Middle frontal gyrus (tissue), 1 donor: ENCODE measurements at regions not wholly inside any gene's neighbourhood (a gene's known extent, or its start where the extent isn't known, plus 50 kb on each side); places are given as distances from the start of the nearest gene placed in this dataset.
"Not testable (repeated sequence)": the region's sequence is repeated elsewhere in the genome, so short reads cannot be mapped to it uniquely, and the experiment has no call there.

Experiments
- DNase-seq: peaks from one replicate; pipeline ENCODE4 v3.0.0-alpha.2; 2015; ENCODE audit warnings: low spot score; ENCODE audit errors: extremely low spot score

DNA sequence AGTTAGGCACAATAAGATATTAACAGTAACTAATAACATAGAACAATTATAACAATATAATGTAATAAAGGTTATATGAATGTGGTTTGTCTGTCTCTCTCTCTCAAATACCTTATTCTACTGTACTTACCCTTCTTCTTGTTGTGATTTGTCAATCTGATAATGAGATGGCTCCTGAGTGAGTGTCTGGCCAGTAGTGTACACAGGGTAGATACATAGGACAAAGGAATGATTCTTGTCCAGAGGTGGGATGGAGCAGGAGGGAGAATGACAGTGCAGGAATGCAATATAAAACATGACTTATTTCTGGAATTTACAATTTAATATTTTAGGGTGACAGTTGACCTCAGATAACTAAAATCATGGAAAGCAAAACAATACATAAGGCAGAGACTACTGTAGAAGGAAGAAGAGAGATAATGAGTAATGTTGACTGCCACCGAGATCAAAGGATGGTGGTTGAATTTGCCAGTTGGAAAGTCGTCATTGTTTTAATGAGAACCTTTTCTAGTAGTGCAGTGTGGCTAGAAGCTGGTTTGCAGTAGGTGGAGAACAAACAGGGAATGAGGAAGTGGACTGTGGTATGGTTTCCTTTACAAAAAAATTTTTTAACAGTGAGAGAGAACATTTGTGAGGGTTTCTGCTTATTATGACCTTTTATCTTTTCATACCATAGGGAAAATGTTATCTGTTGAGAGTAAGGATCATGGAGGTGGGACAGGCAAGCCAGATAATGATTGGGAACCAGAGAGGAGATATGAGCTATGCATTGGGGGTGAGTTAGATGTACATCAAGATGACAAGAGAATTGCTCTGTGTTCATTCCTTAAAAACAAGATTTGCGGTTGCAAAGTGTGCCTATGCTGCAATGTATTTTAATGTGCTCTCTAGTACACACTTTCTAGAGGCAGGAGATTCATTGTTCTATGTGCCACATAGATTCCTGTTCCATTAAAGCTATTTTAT is 458.3 kb downstream of the BTG1 start:
- DNase-seq, result no peak

DNA sequence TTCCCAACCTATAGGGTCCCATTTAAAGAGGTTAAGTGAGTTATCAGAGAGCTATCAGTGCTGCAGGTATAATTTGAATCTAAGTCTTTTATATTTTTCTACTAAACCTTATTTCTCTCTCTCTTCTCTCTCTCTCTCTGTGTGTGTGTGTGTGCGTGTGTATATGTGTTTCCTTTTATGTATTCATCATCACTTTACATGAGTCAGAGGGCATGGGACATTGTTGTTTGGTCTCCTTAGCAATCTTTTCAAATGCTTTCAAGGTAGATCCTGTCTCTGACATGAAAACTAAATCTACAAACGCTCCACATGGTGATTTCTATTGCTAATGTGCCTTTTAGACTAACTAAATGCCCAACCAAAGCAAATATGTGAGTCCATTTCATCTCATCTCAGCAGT is 459.7 kb downstream of the BTG1 start:
- DNase-seq, result no peak

DNA sequence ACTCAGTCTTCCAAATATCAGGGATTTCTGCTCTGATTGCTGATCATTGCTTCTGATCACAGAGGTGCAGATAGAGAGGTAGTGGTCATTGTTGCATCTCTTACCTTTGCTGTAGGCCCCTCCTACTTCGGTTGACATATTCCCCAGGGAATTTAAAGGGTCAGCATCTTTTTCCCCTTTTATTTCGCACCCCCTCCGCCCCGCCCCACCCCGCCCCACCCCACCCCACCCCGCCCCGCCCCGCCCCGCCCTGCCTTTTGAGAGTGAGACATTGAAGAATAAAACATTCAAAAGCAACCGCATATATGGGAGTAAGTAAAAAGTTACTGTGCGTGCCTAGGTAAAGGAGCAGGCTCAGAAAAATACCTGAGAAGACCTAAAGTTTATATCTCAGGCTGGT is 463.9 kb downstream of the BTG1 start:
- DNase-seq, result no peak

- no peak for DNase-seq
Measured at GRCh38 chr12:91680864-91681263, 464.8 kb downstream of the BTG1 start.

- DNase-seq, result no peak
Measured at GRCh38 chr12:91677556-91677955, 468.1 kb downstream of the BTG1 start.

DNA sequence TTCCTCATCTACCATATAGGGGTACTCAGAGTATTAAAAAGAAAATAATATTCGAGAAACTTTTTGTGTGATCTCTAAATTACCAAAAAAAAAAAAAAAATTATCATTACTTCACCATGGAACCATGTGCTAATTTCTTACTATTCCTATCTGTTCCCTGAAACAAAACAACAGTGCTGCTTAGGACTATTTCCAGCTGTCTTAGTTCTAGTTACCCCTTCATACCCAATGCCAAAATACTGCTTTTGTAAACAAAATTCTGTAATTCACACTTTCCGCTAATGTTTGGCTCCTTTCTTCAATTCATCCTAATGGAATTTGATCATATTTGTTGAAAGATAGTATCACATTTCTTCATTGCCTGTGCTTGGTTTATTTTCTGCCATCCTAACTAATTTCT is 470.2 kb downstream of the BTG1 start:
- DNase-seq, result no peak

GRCh38 chr12:91672130-91672529 is 473.5 kb downstream of the BTG1 start:
- DNase-seq, result no peak

DNA sequence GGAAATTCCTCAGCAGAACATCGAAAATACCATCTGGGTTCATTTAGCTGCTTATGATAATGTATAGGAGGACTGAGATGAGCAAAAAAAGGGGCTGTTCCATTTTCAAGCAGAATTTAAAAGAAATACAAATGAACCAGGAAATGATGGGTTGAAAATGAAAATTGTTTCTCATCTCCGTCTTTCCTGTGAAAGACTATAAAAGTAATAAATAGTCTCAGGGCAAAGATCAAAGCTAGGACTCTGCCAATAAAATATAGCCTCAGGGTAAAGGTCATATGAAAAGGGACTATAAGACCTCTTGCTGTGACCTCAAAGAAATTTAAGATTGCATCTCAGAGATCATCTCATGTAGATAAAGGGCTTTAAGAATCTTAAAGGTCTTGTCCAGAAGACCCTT is 478.0 kb downstream of the BTG1 start:
- DNase-seq, result no peak

DNA sequence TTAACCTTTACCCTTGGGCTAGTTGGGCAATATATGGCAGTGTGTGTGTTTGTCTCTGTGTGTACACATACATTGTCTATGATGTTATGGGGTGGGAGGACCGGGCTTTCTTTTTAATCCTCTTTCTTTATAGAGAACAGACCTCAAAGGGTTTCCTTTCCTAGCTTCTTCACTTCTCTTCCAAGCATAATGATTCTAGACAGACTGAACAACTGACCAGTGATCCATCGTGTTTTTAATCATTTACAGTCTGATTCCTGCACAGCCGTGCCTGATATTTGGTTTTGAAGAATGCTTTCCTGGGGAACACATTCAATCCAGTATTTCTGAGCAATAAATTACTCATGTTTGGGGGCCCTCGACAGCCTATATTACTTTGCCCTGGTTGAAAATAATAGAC is 481.1 kb upstream of the DCN start:
- no peak for DNase-seq

GRCh38 chr12:91663310-91663709 is 480.7 kb upstream of the DCN start:
- no peak for DNase-seq

GRCh38 chr12:91662021-91662420 is 479.4 kb upstream of the DCN start:
- no peak for DNase-seq

GRCh38 chr12:91657032-91657431 is 474.4 kb upstream of the DCN start:
- DNase-seq, result no peak

- no peak for DNase-seq
Measured at GRCh38 chr12:91655966-91656365, 473.3 kb upstream of the DCN start.

- no peak for DNase-seq
Measured at GRCh38 chr12:91654087-91654486, 471.5 kb upstream of the DCN start.

GRCh38 chr12:91651728-91652127 is 469.1 kb upstream of the DCN start:
- DNase-seq, result no peak

DNA sequence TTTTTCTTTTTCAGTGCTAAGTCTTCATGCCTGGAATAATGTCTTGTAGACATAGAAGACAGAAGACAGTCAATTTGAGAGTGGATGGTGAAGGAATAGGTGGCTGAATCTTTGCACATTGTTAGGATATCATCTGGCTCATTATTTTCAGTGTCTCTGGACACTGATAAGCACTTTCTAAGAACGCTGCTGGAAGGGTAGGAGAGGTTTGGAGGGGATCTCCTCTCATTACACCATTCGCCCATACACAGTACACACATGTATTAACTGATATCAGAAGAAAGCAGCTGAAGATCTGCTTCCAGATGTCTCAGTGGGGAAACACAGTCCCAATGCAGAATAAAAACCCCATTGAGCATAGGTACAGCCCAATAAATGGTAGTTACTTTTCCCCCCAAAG is 461.1 kb upstream of the DCN start:
- DNase-seq, result no peak

DNA sequence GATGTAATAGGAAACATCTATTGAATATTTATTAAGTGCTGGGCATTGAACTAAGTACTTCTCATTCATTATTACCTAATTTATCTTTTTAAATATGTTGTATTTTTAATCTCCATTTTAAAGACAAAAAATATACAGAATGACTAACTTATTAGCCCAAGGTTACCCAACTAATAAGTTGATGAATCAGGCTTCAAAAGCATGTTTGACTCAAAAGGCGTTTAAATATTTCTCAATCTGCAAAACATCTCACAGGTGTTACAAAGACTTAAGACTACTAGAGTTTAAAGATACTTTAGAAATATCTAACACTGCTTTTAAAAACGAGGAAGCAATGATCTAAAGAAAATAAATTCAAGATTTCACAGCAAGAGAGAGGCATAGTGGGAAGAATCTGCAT is 457.4 kb upstream of the DCN start:
- DNase-seq, result no peak

DNA sequence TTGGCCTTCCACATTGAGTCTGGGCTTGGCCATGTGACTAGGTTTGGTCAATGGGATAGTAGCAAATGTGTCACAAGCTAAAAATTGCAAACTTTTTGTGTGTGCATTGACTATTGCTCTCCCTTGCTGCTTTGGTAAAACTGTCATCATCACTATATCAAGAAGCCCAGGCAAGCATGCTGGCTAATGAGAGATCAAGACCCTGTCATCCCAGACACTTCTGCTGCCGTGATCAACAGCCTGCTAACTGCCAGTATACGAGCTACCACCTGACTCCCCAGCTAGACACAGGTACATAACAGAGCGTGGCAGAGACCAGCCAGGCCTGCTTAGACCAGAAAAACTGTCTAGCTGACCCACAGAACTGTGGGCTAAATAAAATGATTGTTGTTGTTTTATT is 456.7 kb upstream of the DCN start:
- DNase-seq, result no peak

DNA sequence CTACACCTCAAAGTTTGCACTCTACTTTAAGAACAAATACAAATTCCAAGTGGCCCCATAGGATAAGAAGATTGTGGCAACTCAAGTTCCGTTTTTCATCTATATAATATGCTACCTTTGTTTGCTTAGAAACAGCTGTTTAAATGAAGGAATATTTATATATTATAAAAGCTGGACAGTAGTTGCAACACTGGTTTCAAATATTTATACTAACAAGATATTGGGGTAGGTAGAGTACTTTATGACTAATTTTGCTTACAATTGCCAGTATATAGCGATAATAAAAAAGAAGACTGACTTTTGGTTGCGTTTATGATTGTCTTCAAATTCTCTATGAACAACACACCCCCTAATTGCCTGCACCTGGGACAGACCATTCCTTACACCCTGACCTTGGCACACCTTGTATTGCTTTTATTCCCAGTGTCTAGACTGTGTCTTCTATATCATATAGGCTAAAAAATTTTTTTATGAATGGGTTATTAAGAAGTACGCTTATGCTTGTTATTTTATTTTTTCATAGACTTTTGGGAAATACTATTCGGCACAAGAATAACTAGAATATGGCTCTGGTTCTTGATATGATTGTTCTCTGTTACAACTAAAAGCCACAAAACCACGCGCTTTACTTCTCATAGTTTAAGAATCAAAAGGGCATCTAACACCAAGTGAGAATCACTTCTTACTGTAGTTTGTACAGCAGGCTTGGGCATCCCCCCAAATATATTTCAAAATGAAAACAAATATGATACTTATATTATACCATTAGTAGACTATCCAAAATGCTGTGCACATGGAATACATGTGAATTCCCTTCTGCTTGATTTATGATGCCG is 455.4 kb upstream of the DCN start:
- no peak for DNase-seq

- DNase-seq, result no peak
Measured at GRCh38 chr12:91636721-91637120, 454.1 kb upstream of the DCN start.

DNA sequence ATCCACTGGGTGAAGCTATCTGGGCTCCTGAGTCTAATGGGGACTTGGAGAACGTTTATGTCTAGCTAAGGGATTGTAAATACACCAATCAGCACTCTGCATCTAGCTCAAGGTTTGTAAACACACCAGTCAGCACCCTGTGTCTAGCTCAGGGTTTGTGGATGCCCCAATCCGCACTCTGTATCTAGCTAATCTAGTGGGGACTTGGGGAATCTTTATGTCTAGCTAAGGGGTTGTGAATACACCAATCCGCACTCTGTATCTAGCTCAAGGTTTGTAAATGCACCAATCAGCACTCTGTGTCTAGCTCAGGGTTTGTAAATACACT is 451.7 kb upstream of the DCN start:
- not testable (repeated sequence) for DNase-seq

- no peak for DNase-seq
Measured at GRCh38 chr12:91633734-91634357, 451.2 kb upstream of the DCN start.
